Osteoblast (primary cell): ENCODE measurements at regions not wholly inside any gene's neighbourhood (a gene's known extent, or its start where the extent isn't known, plus 50 kb on each side); places are given as distances from the start of the nearest gene placed in this dataset.

Experiments used
- DNase-seq: peaks from one replicate; pipeline ENCODE4 v3.0.0; 2011; ENCODE audit warnings: low spot score, mixed read lengths; ENCODE audit not compliant: insufficient read length; ENCODE audit errors: missing footprints
- H2AFZ ChIP-seq: 2 replicates; pipeline ENCODE4 v1.6.0; 2011; ENCODE audit warnings: mild to moderate bottlenecking, low read length
- H3K27ac ChIP-seq: 2 replicates; pipeline ENCODE4 v1.5.1; 2011; ENCODE audit warnings: mild to moderate bottlenecking, low read depth, low read length, moderate library complexity
- H3K27me3 ChIP-seq: 2 replicates; pipeline ENCODE4 v1.6.0; 2012; ENCODE audit warnings: mild to moderate bottlenecking, control low read depth, inconsistent platforms, low read length, moderate library complexity; ENCODE audit not compliant: insufficient read depth
- H3K36me3 ChIP-seq: 2 replicates; pipeline ENCODE4 v1.5.1; 2011; ENCODE audit warnings: mild to moderate bottlenecking, low read length, control low read depth, moderate library complexity; ENCODE audit not compliant: insufficient read depth
- H3K4me1 ChIP-seq: 2 replicates; pipeline ENCODE4 v1.5.1; 2011; ENCODE audit warnings: mild to moderate bottlenecking, low read length, control low read depth, moderate library complexity; ENCODE audit not compliant: insufficient read depth
- H3K4me2 ChIP-seq: 2 replicates; pipeline ENCODE4 v1.6.0; 2011; ENCODE audit warnings: mild to moderate bottlenecking, low read length; ENCODE audit not compliant: insufficient read depth
- H3K4me3 ChIP-seq: fragments of 200-600 bp; sonication (generic); 3 replicates; pipeline ENCODE4 v1.5.1; 2012; ENCODE audit warnings: mild to moderate bottlenecking, low read length, inconsistent platforms; ENCODE audit not compliant: insufficient read depth
- H3K79me2 ChIP-seq: 2 replicates; pipeline ENCODE4 v1.6.0; 2012; ENCODE audit warnings: mild to moderate bottlenecking, low read length, control low read depth, inconsistent platforms; ENCODE audit not compliant: insufficient read depth
- H3K9me3 ChIP-seq: 2 replicates; pipeline ENCODE4 v1.5.1; 2011; ENCODE audit warnings: low read depth, low read length, control low read depth
- H4K20me1 ChIP-seq: 2 replicates; pipeline ENCODE4 v1.6.0; 2012; ENCODE audit warnings: mild to moderate bottlenecking, low read length, control low read depth; ENCODE audit not compliant: insufficient read depth
- TF ChIP-seq, protein P1 (sequence below): IDR thresholded peaks from 2 replicates; pipeline ENCODE4 v1.5.1; 2011; ENCODE audit warnings: mild to moderate bottlenecking, low read depth, low read length, moderate library complexity; ENCODE audit errors: extremely low read depth

DNA sequence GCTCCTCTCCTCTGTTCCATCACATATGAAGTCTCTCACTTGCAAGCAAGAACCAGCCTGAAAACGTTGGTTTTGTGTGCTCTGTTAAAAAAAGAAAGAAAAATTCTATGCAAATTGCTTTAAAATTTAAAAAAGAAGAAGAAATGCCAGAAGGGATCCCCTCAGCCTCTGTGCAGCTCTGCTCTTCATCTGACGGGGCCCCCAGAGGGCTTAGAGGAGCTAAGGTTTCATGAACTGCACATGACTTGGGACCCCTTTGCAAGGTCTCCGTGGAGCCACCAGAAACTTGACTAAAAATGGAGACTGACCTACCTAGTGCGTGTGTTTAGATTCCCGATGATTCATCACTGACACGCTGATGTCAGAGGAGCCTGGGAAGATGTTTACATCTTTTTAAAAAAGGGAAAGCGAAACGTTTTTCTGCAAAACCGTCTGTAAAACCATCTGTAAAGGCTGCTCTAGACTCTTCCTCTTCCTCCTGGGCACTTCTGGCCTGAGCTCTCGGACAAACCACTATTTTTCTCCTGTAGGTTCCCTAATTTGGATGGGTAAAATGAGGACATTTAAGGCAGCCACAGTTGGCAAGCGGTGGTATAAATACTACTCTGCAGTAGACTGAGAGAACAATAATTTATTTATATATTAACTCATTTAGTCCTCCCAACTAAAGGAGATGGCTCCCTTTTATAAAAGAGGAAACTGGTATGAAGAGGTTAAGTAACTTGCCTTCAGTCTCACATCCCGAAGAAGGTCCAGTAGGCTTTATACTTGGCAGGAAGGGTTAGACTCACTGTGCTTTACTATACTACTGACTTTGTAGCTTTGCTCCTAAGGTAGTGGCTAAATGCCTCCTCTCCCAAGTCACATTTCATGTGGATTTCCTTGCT, 67.2 kb upstream of the POLG start:
- Histone ChIP-seq H3K4me1 (peaks cover 6% of the 10 kb centered on the region), H3K36me3 (no peaks in the 10 kb centered on the region), H3K4me2 (peak overlapping the region; percentile 70), H4K20me1 (peaks cover 6% of the 10 kb centered on the region), H3K4me3 (no peak overlapping the region), H3K9me3 (no peaks in the 10 kb centered on the region), H3K27me3 (peaks cover 98% of the 10 kb centered on the region), H3K27ac (no peak overlapping the region), H2AFZ (no peak overlapping the region), H3K79me2 (no peaks in the 10 kb centered on the region)
- peak; percentile 95 for DNase-seq
- TF ChIP-seq, protein P1, sequence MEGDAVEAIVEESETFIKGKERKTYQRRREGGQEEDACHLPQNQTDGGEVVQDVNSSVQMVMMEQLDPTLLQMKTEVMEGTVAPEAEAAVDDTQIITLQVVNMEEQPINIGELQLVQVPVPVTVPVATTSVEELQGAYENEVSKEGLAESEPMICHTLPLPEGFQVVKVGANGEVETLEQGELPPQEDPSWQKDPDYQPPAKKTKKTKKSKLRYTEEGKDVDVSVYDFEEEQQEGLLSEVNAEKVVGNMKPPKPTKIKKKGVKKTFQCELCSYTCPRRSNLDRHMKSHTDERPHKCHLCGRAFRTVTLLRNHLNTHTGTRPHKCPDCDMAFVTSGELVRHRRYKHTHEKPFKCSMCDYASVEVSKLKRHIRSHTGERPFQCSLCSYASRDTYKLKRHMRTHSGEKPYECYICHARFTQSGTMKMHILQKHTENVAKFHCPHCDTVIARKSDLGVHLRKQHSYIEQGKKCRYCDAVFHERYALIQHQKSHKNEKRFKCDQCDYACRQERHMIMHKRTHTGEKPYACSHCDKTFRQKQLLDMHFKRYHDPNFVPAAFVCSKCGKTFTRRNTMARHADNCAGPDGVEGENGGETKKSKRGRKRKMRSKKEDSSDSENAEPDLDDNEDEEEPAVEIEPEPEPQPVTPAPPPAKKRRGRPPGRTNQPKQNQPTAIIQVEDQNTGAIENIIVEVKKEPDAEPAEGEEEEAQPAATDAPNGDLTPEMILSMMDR: no peak

DNA sequence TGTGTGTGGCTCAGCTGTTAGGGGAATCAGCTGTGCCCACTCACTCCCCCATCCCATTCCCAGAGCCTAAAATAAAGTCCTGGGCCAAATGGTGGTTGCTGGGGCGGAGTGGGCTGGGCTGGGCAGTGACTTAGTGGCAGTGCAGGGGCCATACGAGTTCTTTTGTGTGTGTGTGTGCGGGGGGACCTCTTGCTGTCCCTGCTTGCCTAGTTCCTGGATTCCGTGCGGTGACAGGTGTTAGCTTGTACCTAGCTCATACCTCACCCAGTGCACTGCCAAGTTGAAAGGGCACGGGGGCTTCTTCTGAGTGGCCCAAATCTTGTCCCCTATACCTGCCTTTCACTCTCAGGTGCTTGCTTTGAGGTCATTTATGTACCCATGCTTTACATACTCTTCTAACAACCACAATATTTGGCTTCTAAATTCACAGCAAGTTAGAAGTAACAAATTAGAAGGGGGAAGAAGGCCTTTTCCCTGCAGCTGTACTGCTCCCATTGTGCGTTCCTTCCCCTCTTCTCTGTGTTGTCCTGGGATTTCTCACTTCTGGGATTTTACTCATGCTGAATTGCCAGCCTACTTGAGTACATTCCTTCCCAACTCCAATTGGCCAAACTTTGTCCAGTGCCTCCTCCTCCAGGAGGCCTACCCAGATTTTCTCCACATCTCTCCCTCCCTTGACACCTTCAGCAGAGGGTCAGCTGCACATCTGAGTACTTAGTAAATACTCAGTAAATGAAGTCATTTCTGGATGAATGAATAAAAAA, 66.3 kb upstream of the POLG start:
- peaks cover 6% of the 10 kb centered on the region for H4K20me1 ChIP-seq
- no peak overlapping the region for H3K27ac ChIP-seq
- no peaks in the 10 kb centered on the region for H3K36me3 ChIP-seq
- H2AFZ ChIP-seq: no peak overlapping the region
- H3K27me3 ChIP-seq: peaks cover 98% of the 10 kb centered on the region
- no peaks in the 10 kb centered on the region for H3K79me2 ChIP-seq
- peak; percentile 69 for DNase-seq
- H3K4me1 ChIP-seq: peaks cover 6% of the 10 kb centered on the region
- H3K4me2 ChIP-seq: no peak overlapping the region
- H3K4me3 ChIP-seq: no peak overlapping the region
- TF ChIP-seq, protein P1: no peak
- H3K9me3 ChIP-seq: no peaks in the 10 kb centered on the region

DNA sequence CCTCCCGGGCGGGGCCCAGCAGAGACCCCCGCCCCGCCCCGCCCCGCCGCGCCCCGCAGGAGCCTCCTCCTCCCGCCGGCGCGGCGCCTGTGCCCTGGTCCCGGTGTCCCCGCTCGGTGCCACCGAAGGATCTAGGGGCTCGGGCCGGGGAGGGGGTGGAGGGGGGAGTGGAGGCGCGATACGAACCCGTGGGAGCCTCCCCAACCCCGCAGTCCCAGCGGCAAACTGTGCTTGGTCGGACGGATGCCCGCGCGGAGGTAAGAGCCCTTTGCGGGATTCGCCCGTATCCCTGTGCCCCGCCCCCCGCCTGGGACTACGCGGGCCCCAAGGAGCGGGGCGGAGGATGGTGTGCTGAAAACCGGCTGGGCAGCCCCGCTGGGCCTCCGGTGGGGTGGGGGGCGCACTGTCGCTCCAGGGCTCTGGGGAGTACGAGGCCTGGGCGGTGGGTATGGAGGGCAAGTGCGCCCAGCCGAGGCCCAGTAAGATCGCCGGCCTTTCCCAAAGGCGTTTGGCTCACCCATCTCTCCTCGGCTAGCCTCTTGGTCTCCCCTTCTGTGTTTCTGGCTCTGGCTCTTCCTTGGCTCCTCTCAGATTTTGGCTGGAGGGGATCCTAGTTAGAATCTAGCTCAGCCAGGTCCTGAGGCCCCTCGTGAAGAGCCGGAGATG, 65.6 kb upstream of the POLG start:
- Histone ChIP-seq H3K79me2 (no peaks in the 10 kb centered on the region), H3K4me2 (no peak overlapping the region), H3K27ac (no peak overlapping the region), H3K27me3 (peaks cover 98% of the 10 kb centered on the region), H4K20me1 (peaks cover 12% of the 10 kb centered on the region), H2AFZ (no peak overlapping the region), H3K4me1 (peaks cover 6% of the 10 kb centered on the region), H3K9me3 (no peaks in the 10 kb centered on the region), H3K4me3 (no peak overlapping the region), H3K36me3 (no peaks in the 10 kb centered on the region)
- TF ChIP-seq, protein P1: no peak
- peak; percentile 58 for DNase-seq
